NCI-H1048 (cell line): ENCODE measurements at regions not wholly inside any gene's neighbourhood (a gene's known extent, or its start where the extent isn't known, plus 50 kb on each side); places are given as distances from the start of the nearest gene placed in this dataset.

Experiments
- DNase-seq: peaks from one replicate; lab custom pipeline; 2025; lab: John Stamatoyannopoulos, UW

DNA sequence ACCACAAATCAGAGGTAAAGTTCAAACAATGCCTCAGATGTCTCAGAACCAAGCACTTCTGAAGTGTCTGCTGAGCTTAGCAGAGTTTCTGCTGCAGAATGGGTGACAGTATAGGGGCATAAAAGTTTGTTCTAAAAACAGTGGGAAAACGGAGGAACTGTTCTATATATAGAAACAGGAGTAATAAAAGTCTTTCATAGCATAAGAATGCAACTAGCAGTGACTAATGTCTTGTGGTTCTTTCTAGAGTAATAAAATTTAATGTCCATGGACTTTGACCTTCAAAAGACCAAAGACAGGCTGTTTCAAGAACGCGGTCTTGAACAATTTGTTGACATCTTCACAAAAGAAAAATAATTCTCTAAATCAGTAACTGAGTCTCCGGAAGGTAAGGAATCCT, 107.5 kb upstream of the FAR2 start:
- DNase-seq, result no peak

- DNase-seq, result no peak
These were observed 106.0 kb upstream of the FAR2 start for GRCh38 chr12:29043069-29043468.

GRCh38 chr12:29044799-29045198, 104.3 kb upstream of the FAR2 start:
- no peak for DNase-seq

- no peak for DNase-seq
These were observed 100.3 kb upstream of the FAR2 start for GRCh38 chr12:29048787-29049186.

GRCh38 chr12:29050503-29050902, 98.6 kb upstream of the FAR2 start:
- DNase-seq, result no peak

- no peak for DNase-seq
These were observed 97.9 kb upstream of the FAR2 start for GRCh38 chr12:29051221-29051620.

GRCh38 chr12:29053567-29053966, 95.5 kb upstream of the FAR2 start:
- DNase-seq, result no peak

DNA sequence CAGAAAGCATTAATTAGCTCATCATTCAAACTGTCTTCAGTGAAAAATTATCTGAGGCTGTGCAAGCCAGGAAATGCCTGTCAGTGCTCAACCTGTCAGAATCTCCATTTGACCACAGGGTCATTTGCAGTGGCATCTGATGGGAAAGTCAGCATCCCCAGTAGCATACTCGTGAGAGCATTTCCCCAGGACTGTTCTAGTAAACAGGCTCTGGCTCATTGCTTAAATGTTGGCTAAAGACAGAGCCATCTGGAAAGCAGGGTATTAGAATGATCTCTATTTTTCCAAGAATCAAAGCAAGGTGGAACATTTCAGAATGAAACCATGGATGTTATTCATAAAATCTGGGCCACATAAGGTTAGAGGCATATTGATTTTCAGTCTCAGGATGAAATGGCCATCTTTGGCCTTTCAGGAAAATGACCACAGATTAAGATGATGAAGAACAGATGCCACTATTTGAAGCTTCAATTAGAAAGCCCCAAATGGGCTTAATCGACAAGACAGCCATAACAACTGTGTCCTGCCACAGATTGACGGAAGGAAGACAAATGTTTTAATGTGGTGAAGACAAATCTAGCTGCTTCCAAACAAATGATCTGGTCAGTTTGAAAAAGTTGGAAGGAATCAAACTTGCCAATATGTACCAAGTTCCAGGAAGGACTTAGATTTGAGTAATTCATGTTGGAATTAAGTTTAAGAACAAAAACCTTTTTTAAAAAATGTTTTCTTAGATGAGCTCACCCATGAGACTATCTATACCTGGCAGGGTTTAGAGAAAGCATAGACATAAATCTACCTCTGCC, 94.0 kb upstream of the FAR2 start:
- no peak for DNase-seq

- DNase-seq, result no peak
These were observed 83.0 kb upstream of the FAR2 start for GRCh38 chr12:29066011-29066588.

GRCh38 chr12:29067430-29067829, 81.6 kb upstream of the FAR2 start:
- no peak for DNase-seq

GRCh38 chr12:29070309-29070708, 78.8 kb upstream of the FAR2 start:
- no peak for DNase-seq

DNA sequence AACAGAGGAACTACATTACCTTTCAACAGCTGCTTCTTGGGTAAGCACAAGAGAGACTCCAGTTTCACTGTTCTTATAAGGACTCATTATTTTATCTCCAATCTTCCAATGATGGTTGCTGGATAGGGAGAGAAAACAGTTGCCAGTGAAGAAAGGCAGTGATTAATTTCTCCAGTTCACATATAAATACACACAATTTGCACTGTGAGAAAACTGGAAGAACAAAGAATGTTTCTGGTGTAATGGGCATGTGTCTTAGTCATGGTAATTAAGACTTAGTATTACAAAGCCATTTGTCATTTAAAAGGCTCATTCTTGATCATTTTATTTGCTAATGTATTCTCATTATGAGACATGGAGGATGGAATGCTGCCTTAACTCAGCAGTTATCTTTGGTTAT, 78.0 kb upstream of the FAR2 start:
- DNase-seq, result no peak

DNA sequence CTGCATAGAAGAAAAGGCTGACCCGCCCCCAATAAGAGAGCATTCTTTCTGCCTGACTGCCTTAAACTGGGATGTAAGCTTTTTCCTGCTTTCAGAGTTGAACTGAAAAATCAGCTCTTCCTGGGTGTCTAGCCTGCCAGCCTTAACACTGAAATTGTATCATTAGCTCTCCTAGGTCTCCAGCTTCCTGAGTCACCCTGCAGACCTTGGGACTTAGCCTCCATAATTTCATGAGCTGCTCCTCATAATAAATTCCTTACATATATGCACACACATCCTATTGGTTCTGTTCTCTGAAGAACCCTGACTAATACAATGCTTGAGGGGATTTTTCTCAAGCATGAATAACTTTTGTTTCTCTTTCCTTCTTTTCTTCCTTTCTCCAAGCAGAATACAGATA, 76.4 kb upstream of the FAR2 start:
- DNase-seq, result no peak

GRCh38 chr12:29073631-29074239, 75.3 kb upstream of the FAR2 start:
- DNase-seq, result no peak

DNA sequence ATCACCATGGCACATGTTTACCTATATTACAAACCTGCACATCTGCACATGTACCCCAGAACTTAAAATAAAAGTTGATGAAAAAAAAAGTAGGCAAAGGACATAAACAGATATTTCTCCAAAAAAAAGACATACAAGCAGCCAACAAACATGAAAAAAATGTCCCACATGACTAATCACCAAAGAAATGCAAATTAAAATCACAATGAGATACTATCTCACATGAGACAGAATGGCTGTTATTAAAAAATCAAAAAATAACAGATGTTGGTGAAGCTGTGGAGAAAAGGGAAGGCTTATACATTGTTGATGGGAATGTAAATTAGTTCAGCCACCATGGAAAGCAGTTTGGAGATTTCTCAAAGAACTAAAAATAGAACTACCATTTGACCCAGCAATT, 68.0 kb upstream of the FAR2 start:
- no peak for DNase-seq

DNA sequence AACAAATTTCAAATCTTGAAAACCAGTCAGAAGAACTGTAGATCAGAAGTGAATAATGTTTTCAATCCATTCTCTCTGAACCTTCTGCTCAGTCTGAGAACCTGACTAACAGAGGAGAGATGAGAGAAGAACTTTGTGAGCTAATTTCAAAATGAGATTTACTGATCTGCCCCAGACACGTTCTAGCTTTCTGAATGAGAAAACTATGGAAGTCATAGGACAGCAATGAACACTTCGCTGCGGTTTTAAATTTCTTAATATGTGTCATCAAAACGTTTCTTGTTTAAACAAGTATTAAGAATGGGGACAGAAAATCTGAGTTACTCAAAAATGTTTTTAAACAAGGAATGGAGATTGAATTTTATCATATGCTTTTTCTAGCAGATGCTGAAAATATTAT, 66.6 kb upstream of the FAR2 start:
- no peak for DNase-seq

- DNase-seq, result no peak
These were observed 62.5 kb upstream of the FAR2 start for GRCh38 chr12:29086325-29087271.

- DNase-seq, result no peak
These were observed 60.4 kb upstream of the FAR2 start for GRCh38 chr12:29088611-29089219.
